ENCODE measurements at regions not wholly inside any gene's neighbourhood (a gene's known extent, or its start where the extent isn't known, plus 50 kb on each side); places are given as distances from the start of the nearest gene placed in this dataset.
"Not testable (repeated sequence)": the region's sequence is repeated elsewhere in the genome, so short reads cannot be mapped to it uniquely, and the experiment has no call there.

GRCh38 chr13:111666164-111666776 lies 345.8 kb downstream of the TEX29 start:
- WGBS, 4 donors, result 75 to 86% (median 82%) methylated on average over 18 of the region's 18 CpGs
- Histone ChIP-seq H3K36me3 (no peaks in the 10 kb centered on the region), H3K9me3 (no peaks in the 10 kb centered on the region), H3K4me1 (no peaks in the 10 kb centered on the region), H3K27ac (no peak overlapping the region), H3K4me3 (no peak overlapping the region), H3K27me3 (peaks cover 0 to 20% (median 0%) of the 10 kb centered on the region in 9 donors)
- DNase-seq, result no peak
- intact Hi-C loops (cut with DNase I), result no loop called here
- no peak for ATAC-seq
- TF ChIP-seq CTCF (IDR thresholded peaks at IDR 0.05), result no peak
- no peak for TF ChIP-seq POLR2A (IDR thresholded peaks at IDR 0.05)

GRCh38 chr13:111667757-111668156 lies 347.3 kb downstream of the TEX29 start:
- H3K27ac ChIP-seq, result no peak overlapping the region
- intact Hi-C loops (cut with DNase I), result no loop called here
- ATAC-seq (no peak), DNase-seq (no peak)
- H3K4me1 ChIP-seq, result no peaks in the 10 kb centered on the region
- H3K27me3 ChIP-seq, result peaks cover 0 to 9% (median 0%) of the 10 kb centered on the region in 9 donors
- H3K9me3 ChIP-seq, result no peaks in the 10 kb centered on the region
- no peak overlapping the region for H3K4me3 ChIP-seq
- 76 to 94% (median 83%) methylated on average over 7 of the region's 7 CpGs for WGBS, 4 donors
- no peak for TF ChIP-seq CTCF (IDR thresholded peaks at IDR 0.05)
- TF ChIP-seq POLR2A (IDR thresholded peaks at IDR 0.05), result no peak
- H3K36me3 ChIP-seq, result no peaks in the 10 kb centered on the region

- TF ChIP-seq CTCF (IDR thresholded peaks at IDR 0.05) (no peak), POLR2A (IDR thresholded peaks at IDR 0.05) (no peak)
- no peaks in the 10 kb centered on the region for H3K36me3 ChIP-seq
- 91 to 94% (median 93%) methylated on average over 27 to 30 of the region's 30 CpGs for WGBS, 4 donors
- H3K27ac ChIP-seq, result no peak overlapping the region
- no peak overlapping the region for H3K4me3 ChIP-seq
- ATAC-seq (no peak), DNase-seq (no peak)
- intact Hi-C loops (cut with DNase I), result no loop called here
- H3K27me3 ChIP-seq, result peaks cover 0 to 9% (median 0%) of the 10 kb centered on the region in 9 donors
- no peaks in the 10 kb centered on the region for H3K9me3 ChIP-seq
- H3K4me1 ChIP-seq, result no peaks in the 10 kb centered on the region
These were observed 348.0 kb downstream of the TEX29 start for GRCh38 chr13:111668451-111668850.

- H3K27ac ChIP-seq; H3K4me3 ChIP-seq; ATAC-seq; H3K27me3 ChIP-seq; DNase-seq; H3K36me3 ChIP-seq; H3K9me3 ChIP-seq; H3K4me1 ChIP-seq; intact Hi-C loops (cut with DNase I): not testable (repeated sequence)
- 83 to 88% methylated on average over 4 of the region's 7 CpGs; no CpG with 5 or more reads in 2 of the 4 donors for WGBS, 4 donors
These were observed 351.8 kb downstream of the TEX29 start for GRCh38 chr13:111672198-111672597.

- H3K9me3 ChIP-seq; H3K27me3 ChIP-seq; H3K27ac ChIP-seq; H3K4me3 ChIP-seq; intact Hi-C loops (cut with DNase I); ATAC-seq; DNase-seq; H3K4me1 ChIP-seq; H3K36me3 ChIP-seq: not testable (repeated sequence)
- no CpG with 5 or more reads among the region's 33 CpGs for WGBS, 4 donors
These were observed 357.9 kb downstream of the TEX29 start for GRCh38 chr13:111678120-111678882.

GRCh38 chr13:111679645-111680044 lies 359.2 kb downstream of the TEX29 start:
- H3K27ac ChIP-seq; H3K36me3 ChIP-seq; H3K4me1 ChIP-seq; H3K4me3 ChIP-seq; DNase-seq; intact Hi-C loops (cut with DNase I); H3K9me3 ChIP-seq; H3K27me3 ChIP-seq; ATAC-seq: not testable (repeated sequence)
- no CpG with 5 or more reads among the region's 15 CpGs for WGBS, 4 donors

- intact Hi-C loops (cut with DNase I); ATAC-seq; H3K9me3 ChIP-seq; H3K4me3 ChIP-seq; H3K4me1 ChIP-seq; DNase-seq; H3K27ac ChIP-seq; H3K27me3 ChIP-seq; H3K36me3 ChIP-seq: not testable (repeated sequence)
- 0 to 48% methylated on average over 1 to 2 of the region's 13 CpGs; no CpG with 5 or more reads in 2 of the 4 donors for WGBS, 4 donors
These were observed 359.7 kb downstream of the TEX29 start for GRCh38 chr13:111680100-111680499.

- ATAC-seq; H3K4me3 ChIP-seq; H3K27me3 ChIP-seq; H3K4me1 ChIP-seq; intact Hi-C loops (cut with DNase I); DNase-seq; H3K27ac ChIP-seq; H3K9me3 ChIP-seq; H3K36me3 ChIP-seq: not testable (repeated sequence)
- 40 to 86% (median 68%) methylated on average over 1 to 2 of the region's 2 CpGs for WGBS, 4 donors
These were observed 371.6 kb downstream of the TEX29 start for GRCh38 chr13:111692028-111692427.
